Mucosa of rectum (tissue), 2 donors: ENCODE measurements at regions not wholly inside any gene's neighbourhood (a gene's known extent, or its start where the extent isn't known, plus 50 kb on each side); places are given as distances from the start of the nearest gene placed in this dataset.
"Not testable (repeated sequence)": the region's sequence is repeated elsewhere in the genome, so short reads cannot be mapped to it uniquely, and the experiment has no call there.

Experiments
- H3K27ac ChIP-seq, 2 donors: one replicate each; pipeline ENCODE4 v1.7.0; 2013; ENCODE audit warnings: inconsistent platforms in 2 of 2, low read depth in 2 of 2, low read length in 2 of 2
- H3K27me3 ChIP-seq, 2 donors: one replicate each; pipeline ENCODE4 v1.7.0; 2013; ENCODE audit warnings: low read length in 2 of 2; ENCODE audit not compliant: control insufficient read depth in 2 of 2, insufficient read depth in 2 of 2
- H3K36me3 ChIP-seq, 2 donors: one replicate each; pipeline ENCODE4 v1.7.0; 2013; ENCODE audit warnings: low read length in 2 of 2; ENCODE audit not compliant: control insufficient read depth in 2 of 2, insufficient read depth in 2 of 2
- H3K4me1 ChIP-seq, 2 donors: one replicate each; pipeline ENCODE4 v1.7.0; 2013; ENCODE audit warnings: low read length in 2 of 2, mild to moderate bottlenecking in 1 of 2; ENCODE audit not compliant: control insufficient read depth in 2 of 2, insufficient read depth in 2 of 2
- H3K4me3 ChIP-seq, 2 donors: one replicate each; pipeline ENCODE4 v1.7.0; 2013; ENCODE audit warnings: low read length in 2 of 2
- H3K9ac ChIP-seq, 2 donors: one replicate each; pipeline ENCODE4 v1.7.0; 2013; ENCODE audit warnings: low read length in 2 of 2, low read depth in 1 of 2, mild to moderate bottlenecking in 1 of 2
- H3K9me3 ChIP-seq, 2 donors: one replicate each; pipeline ENCODE4 v1.7.0; 2013; ENCODE audit warnings: low read length in 2 of 2; ENCODE audit not compliant: control insufficient read depth in 2 of 2
- donor health status: healthy.
- donor health status: Normal muscosa, but diverticular disease.

DNA sequence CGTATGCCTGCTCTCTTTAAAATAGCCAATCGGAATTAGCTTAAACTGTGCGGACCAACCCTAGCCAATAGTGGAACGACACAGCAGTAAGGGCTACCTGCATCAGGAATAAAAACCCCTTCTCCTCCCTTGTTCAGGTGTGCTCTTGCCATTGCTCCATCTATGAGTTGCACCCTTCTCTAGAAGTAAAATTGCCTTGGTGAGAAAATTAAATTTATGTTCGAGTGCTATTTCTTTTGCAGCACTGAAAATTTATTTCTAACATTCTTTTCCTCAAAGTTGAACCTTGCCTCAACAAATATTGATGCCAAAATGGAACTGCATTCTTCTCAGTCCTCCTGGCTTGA, 102.5 kb upstream of the SHB start:
- H3K27me3 ChIP-seq = no peaks in the 10 kb centered on the region
- H3K4me3 ChIP-seq = no peak overlapping the region
- H3K9me3 ChIP-seq = no peaks in the 10 kb centered on the region
- H3K36me3 ChIP-seq = no peaks in the 10 kb centered on the region
- no peak overlapping the region for H3K9ac ChIP-seq
- no peaks in the 10 kb centered on the region for H3K4me1 ChIP-seq
- H3K27ac ChIP-seq = no peak overlapping the region

GRCh38 chr9:38170763-38171537, 101.9 kb upstream of the SHB start:
- H3K9ac ChIP-seq, H3K4me3 ChIP-seq, H3K36me3 ChIP-seq, H3K4me1 ChIP-seq, H3K27me3 ChIP-seq, H3K9me3 ChIP-seq, H3K27ac ChIP-seq: not testable (repeated sequence)

- not testable (repeated sequence) for H3K4me3 ChIP-seq, H3K27me3 ChIP-seq, H3K36me3 ChIP-seq, H3K4me1 ChIP-seq, H3K27ac ChIP-seq, H3K9me3 ChIP-seq, H3K9ac ChIP-seq
Measured at GRCh38 chr9:38170155-38170554, 101.1 kb upstream of the SHB start.

- H3K27ac ChIP-seq = no peak overlapping the region
- no peak overlapping the region for H3K4me3 ChIP-seq
- no peaks in the 10 kb centered on the region for H3K9me3 ChIP-seq
- no peak overlapping the region for H3K9ac ChIP-seq
- H3K4me1 ChIP-seq = no peaks in the 10 kb centered on the region
- H3K27me3 ChIP-seq = no peaks in the 10 kb centered on the region
- H3K36me3 ChIP-seq = no peaks in the 10 kb centered on the region
Measured at GRCh38 chr9:38166501-38166900, 97.5 kb upstream of the SHB start.

DNA sequence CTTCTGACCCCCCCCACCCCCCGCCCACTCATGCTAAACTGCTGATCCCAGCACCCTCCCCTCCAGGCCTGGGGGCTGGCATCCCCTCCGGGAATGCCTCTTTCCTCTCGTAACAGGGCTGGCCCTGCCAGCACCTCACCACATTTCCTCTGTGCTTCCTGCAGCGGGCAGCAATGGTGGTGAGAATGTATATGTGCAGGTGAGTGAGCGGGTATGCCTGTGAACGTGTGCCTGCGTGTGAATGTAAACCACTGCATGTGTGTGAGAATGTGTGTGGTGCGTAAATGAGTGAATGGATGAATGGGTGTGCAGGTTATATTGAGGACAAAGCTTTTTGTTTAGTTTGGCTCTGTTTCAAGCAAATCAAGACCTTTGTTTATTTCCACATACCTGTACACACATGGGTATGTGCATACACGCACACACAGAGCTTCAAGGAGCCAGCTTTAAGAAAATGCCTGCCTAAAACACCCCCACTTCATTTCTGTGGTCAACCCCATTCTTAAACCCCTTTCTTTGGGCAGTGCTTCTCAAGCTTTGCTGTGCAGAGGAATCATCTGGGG, 95.7 kb upstream of the SHB start:
- Histone ChIP-seq H3K27ac (no peak overlapping the region), H3K9ac (no peak overlapping the region)

GRCh38 chr9:38163518-38163917, 94.5 kb upstream of the SHB start:
- no peak overlapping the region for H3K9ac ChIP-seq
- no peak overlapping the region for H3K4me3 ChIP-seq
- no peaks in the 10 kb centered on the region for H3K9me3 ChIP-seq
- H3K36me3 ChIP-seq = no peaks in the 10 kb centered on the region
- no peak overlapping the region for H3K27ac ChIP-seq
- H3K4me1 ChIP-seq = no peaks in the 10 kb centered on the region
- no peaks in the 10 kb centered on the region for H3K27me3 ChIP-seq

More for the DNA sequence above, 95.7 kb upstream of the SHB start:
- Histone ChIP-seq H3K27me3 (no peaks in the 10 kb centered on the region), H3K36me3 (no peaks in the 10 kb centered on the region), H3K4me3 (no peak overlapping the region), H3K9me3 (no peaks in the 10 kb centered on the region), H3K4me1 (no peaks in the 10 kb centered on the region)

DNA sequence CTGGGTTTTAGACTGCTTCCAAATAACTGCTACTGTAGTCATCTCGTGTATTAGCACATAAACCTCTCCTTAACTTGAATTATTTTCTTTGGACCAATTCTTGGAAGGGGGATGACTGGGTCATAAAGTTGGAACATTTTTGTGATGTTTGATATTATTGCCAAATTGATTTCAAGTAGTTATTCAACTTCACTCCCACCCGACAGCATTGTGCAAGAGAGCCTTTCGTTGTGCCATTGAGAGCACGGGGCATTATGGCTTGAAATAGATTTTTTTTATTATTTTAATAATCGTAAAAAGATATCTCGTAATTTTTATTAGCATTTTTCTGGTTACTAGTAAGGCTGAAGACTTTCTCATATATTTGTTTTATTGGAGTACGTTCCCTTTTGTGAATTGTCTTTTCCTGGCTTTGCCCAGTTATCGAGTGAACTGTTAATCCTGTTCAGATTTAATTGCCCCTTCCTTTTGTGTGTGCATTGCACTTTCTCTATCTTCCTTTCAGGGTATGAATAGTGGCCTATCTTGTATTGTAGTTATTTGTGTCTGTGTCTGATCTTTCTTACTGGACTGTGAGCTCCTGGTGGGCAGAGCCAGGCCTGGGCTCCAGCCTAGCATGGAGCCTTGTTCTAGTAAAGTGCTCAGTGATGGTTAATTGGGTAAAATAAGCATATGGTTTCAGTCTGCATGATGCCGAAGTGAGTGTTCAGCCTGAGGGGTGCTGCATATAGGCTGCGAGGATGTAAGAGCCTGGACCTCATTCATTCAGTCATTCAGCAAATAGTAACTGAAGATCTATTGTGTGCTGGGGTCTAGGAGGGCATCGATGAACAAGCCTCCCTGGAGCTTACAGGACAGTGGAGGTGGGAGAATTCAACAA, 93.5 kb upstream of the SHB start:
- Histone ChIP-seq H3K36me3 (no peaks in the 10 kb centered on the region), H3K4me1 (no peaks in the 10 kb centered on the region), H3K4me3 (no peak overlapping the region), H3K9ac (no peak overlapping the region), H3K27me3 (no peaks in the 10 kb centered on the region), H3K27ac (no peak overlapping the region), H3K9me3 (no peaks in the 10 kb centered on the region)

- Histone ChIP-seq H3K4me3 (no peak overlapping the region), H3K9me3 (no peaks in the 10 kb centered on the region), H3K4me1 (no peaks in the 10 kb centered on the region), H3K36me3 (no peaks in the 10 kb centered on the region), H3K27ac (no peak overlapping the region), H3K9ac (no peak overlapping the region), H3K27me3 (no peaks in the 10 kb centered on the region)
Measured at GRCh38 chr9:38160613-38161215, 91.7 kb upstream of the SHB start.

- Histone ChIP-seq H3K9ac (no peak overlapping the region), H3K27me3 (no peaks in the 10 kb centered on the region), H3K27ac (no peak overlapping the region), H3K4me3 (no peak overlapping the region), H3K36me3 (no peaks in the 10 kb centered on the region), H3K9me3 (no peaks in the 10 kb centered on the region), H3K4me1 (no peaks in the 10 kb centered on the region)
Measured at GRCh38 chr9:38159599-38159998, 90.6 kb upstream of the SHB start.

- Histone ChIP-seq H3K27me3 (no peaks in the 10 kb centered on the region), H3K36me3 (no peaks in the 10 kb centered on the region), H3K9ac (no peak overlapping the region)
Measured at GRCh38 chr9:38158628-38159027, 89.6 kb upstream of the SHB start.

More at GRCh38 chr9:38158628-38159027, 89.6 kb upstream of the SHB start:
- Histone ChIP-seq H3K4me1 (no peaks in the 10 kb centered on the region), H3K27ac (no peak overlapping the region), H3K9me3 (no peaks in the 10 kb centered on the region), H3K4me3 (no peak overlapping the region)
